ENCODE measurements at regions not wholly inside any gene's neighbourhood (a gene's known extent, or its start where the extent isn't known, plus 50 kb on each side); places are given as distances from the start of the nearest gene placed in this dataset.

DNA sequence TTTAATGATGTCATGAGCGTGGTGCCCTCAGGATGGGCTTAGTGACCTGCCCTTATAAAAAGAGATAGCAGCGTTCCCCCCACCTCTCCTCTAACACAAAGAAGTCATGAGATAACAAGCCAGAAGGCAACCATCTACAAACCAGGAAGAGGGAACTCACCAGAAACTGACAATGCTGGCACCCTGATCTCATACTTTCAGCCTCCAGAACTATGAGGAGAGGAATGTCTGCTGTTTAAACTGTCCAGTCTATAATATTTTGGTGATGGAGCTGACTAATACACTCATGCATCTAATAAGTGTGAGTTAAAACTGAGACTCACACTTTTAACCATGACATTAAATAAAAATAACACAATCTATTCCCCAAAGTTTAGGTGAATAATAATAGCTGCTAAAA, 156.1 kb upstream of the SPEF2 start:
- no peak overlapping the region for H3K4me3 ChIP-seq (ENCODE audit: extremely low read depth in 1 of 4, insufficient read depth in 2 of 4, low read depth in 3 of 4, low read length in 4 of 4)
- H3K79me1 ChIP-seq (ENCODE audit: low read depth, low read length), result no peaks in the 10 kb centered on the region
- no peak overlapping the region for H3K27ac ChIP-seq (ENCODE audit: low read depth, low read length)
- H2BK12ac ChIP-seq (ENCODE audit: low read depth, low read length), result no peak overlapping the region
- no peak overlapping the region for H2AFZ ChIP-seq (ENCODE audit: low read length)
- H4K8ac ChIP-seq (ENCODE audit: extremely low read depth, insufficient read depth, low read length), result no peak overlapping the region
- no peaks in the 10 kb centered on the region for H3K4me1 ChIP-seq (replicated peaks in 1 of 4; ENCODE audit: control insufficient read depth in 3 of 4, insufficient read depth in 4 of 4, low read length in 3 of 4)
- no peaks in the 10 kb centered on the region for H3K79me2 ChIP-seq (ENCODE audit: control insufficient read depth in 1 of 2, insufficient read depth in 2 of 2, low read length in 2 of 2)
- no peaks in the 10 kb centered on the region for H3K23me2 ChIP-seq (ENCODE audit: low read depth, low read length)
- WGBS, 2 experiments (ENCODE audit: extremely low coverage in 1 of 2, insufficient coverage in 1 of 2, insufficient read length in 1 of 2, insufficient replicate concordance in 2 of 2, low coverage in 1 of 2, low lambda C conversion rate in 2 of 2, missing lambda C conversion rate in 1 of 2), result 79% methylated on average over 2 of the region's 2 CpGs; no CpG with 5 or more reads in 1 of the 2 experiments
- no peaks in the 10 kb centered on the region for H4K20me1 ChIP-seq (replicated peaks in 1 of 2; ENCODE audit: control insufficient read depth in 1 of 2, insufficient read depth in 2 of 2, low read length in 2 of 2)
- DNase-seq (ENCODE audit: low read depth in 1 of 2, low spot score in 2 of 2) (no peak), FAIRE-seq (no peak)
- H3K23ac ChIP-seq (ENCODE audit: insufficient read length), result no peak overlapping the region
- H2BK15ac ChIP-seq (ENCODE audit: low read length), result no peak overlapping the region
- ChIA-PET POLR2A (ENCODE audit: partially characterized antibody) (no interaction called here), CTCF (ENCODE audit: partially characterized antibody) (interaction anchor here (0.9 to 1.8 kb wide), 3 partner anchors 15 to 231 kb away, joined by 3 to 5 read pairs (median 4); partner anchors contain the start of gene PRLR)
- no peak overlapping the region for H2BK20ac ChIP-seq (ENCODE audit: low read length)
- H3K56ac ChIP-seq (replicated peaks; ENCODE audit: insufficient read length, low read depth, low read length), result no peak overlapping the region
- H2BK120ac ChIP-seq (replicated peaks; ENCODE audit: low read depth, low read length), result no peak overlapping the region
- no peak for TF ChIP-seq BACH1 (IDR thresholded peaks at IDR 0.05; ENCODE audit: low read length)
- no peak overlapping the region for H4K5ac ChIP-seq (ENCODE audit: insufficient read length, low read depth, low read length)
- H3K14ac ChIP-seq (ENCODE audit: insufficient read length), result no peak overlapping the region
- no peak overlapping the region for H2BK5ac ChIP-seq (ENCODE audit: low read depth, low read length)
- H3K9me3 ChIP-seq (ENCODE audit: insufficient read depth in 2 of 2, low read depth in 1 of 2, low read length in 1 of 2), result peaks cover 0 to 3% of the 10 kb centered on the region in 2 experiments; a peak in 1 of 4 replicates
- no peak overlapping the region for H3K4ac ChIP-seq (replicated peaks; ENCODE audit: insufficient read length, low read depth, low read length)
- H3K4me2 ChIP-seq (ENCODE audit: insufficient read depth in 1 of 2, low read depth in 2 of 2, low read length in 2 of 2), result no peak overlapping the region
- H3K36me3 ChIP-seq (ENCODE audit: control insufficient read depth in 2 of 4, insufficient read depth in 4 of 4, low read length in 3 of 4), result no peaks in the 10 kb centered on the region
- no peak overlapping the region for H3K9ac ChIP-seq (replicated peaks in 1 of 4; ENCODE audit: extremely low read depth in 1 of 4, low read depth in 3 of 4, low read length in 3 of 4)
- H3K18ac ChIP-seq (ENCODE audit: extremely low read depth, low read length), result no peak overlapping the region
- H3K27me3 ChIP-seq (replicated peaks in 1 of 4; ENCODE audit: control insufficient read depth in 3 of 4, extremely low read depth in 1 of 4, insufficient read depth in 3 of 4, low read length in 3 of 4), result no peaks in the 10 kb centered on the region
- H4K91ac ChIP-seq (replicated peaks; ENCODE audit: insufficient read length, low read length), result no peak overlapping the region
- no peak overlapping the region for H2AK5ac ChIP-seq (ENCODE audit: low read depth, low read length)

Measured in H1 (cell line).